Thoracic aorta (tissue), 2 donors: ENCODE measurements at regions not wholly inside any gene's neighbourhood (a gene's known extent, or its start where the extent isn't known, plus 50 kb on each side); places are given as distances from the start of the nearest gene placed in this dataset.

Source experiments
- ATAC-seq: fragments of 150-250 bp; one replicate; pipeline ENCODE4 v1.8.0; 2017; ENCODE audit warnings: low read depth; ENCODE audit not compliant: insufficient number of reproducible peaks, low FRiP score
- DNase-seq: peaks from one replicate; pipeline ENCODE4 v3.0.0-alpha.2; 2020; ENCODE audit warnings: low spot score
- H3K27ac ChIP-seq, 2 donors: fragments of 200-600 bp; sonication (generic); 1 replicate in 1 of 2; 2 replicates in 1 of 2; pipeline ENCODE4 v1.5.1; 2016; ENCODE audit warnings: mild to moderate bottlenecking in 2 of 2, moderate library complexity in 2 of 2
- H3K27me3 ChIP-seq: fragments of 200-600 bp; sonication (generic); replicated peaks from 2 replicates; pipeline ENCODE4 v1.6.0; 2016; ENCODE audit warnings: mild to moderate bottlenecking; ENCODE audit not compliant: insufficient read depth
- H3K36me3 ChIP-seq: fragments of 200-600 bp; sonication (generic); one replicate; pipeline ENCODE4 v1.5.1; 2016
- H3K4me1 ChIP-seq, 2 donors: fragments of 200-600 bp; sonication (generic); 1 replicate in 1 of 2; 2 replicates in 1 of 2; pipeline versions ENCODE4 v1.5.1 to v1.6.0; 2016; ENCODE audit warnings: low read depth in 2 of 2, mild to moderate bottlenecking in 1 of 2; ENCODE audit not compliant: control insufficient read depth in 1 of 2
- H3K4me3 ChIP-seq: fragments of 200-600 bp; sonication (generic); 2 replicates; pipeline ENCODE4 v1.5.1; 2016; ENCODE audit warnings: mild to moderate bottlenecking
- H3K9me3 ChIP-seq: fragments of 200-600 bp; sonication (generic); 2 replicates; pipeline ENCODE4 v1.5.1; 2016
- TF ChIP-seq, protein P1 (sequence below): fragments of 200-600 bp; sonication (generic); IDR thresholded peaks from one replicate; pipeline ENCODE4 v1.5.1; 2019; ENCODE audit warnings: antibody characterized with exemption

DNA sequence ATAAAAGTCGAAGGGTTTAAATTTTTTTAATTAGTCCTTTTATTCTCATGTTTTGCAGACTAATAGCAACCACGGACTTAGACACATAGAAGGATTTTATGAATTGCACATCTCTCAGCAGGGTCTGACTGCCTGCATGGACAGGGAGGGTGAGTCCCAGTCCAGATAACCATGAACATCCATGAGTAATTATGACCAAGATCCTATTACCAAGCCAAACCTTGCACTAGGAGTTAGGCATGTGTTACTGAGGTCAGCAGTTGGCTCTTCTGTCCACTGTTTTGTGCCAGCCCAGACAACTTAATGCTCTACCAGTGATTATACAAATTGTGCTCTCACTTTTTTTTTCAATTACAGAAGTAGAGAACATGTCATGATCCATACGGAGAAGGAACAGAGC lies 211.2 kb downstream of the MAFB start:
- TF ChIP-seq, protein P1, sequence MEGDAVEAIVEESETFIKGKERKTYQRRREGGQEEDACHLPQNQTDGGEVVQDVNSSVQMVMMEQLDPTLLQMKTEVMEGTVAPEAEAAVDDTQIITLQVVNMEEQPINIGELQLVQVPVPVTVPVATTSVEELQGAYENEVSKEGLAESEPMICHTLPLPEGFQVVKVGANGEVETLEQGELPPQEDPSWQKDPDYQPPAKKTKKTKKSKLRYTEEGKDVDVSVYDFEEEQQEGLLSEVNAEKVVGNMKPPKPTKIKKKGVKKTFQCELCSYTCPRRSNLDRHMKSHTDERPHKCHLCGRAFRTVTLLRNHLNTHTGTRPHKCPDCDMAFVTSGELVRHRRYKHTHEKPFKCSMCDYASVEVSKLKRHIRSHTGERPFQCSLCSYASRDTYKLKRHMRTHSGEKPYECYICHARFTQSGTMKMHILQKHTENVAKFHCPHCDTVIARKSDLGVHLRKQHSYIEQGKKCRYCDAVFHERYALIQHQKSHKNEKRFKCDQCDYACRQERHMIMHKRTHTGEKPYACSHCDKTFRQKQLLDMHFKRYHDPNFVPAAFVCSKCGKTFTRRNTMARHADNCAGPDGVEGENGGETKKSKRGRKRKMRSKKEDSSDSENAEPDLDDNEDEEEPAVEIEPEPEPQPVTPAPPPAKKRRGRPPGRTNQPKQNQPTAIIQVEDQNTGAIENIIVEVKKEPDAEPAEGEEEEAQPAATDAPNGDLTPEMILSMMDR: no peak
- Histone ChIP-seq H3K9me3 (no peaks in the 10 kb centered on the region), H3K4me1 (no peaks in the 10 kb centered on the region), H3K36me3 (no peaks in the 10 kb centered on the region), H3K27me3 (no peaks in the 10 kb centered on the region), H3K27ac (no peak overlapping the region), H3K4me3 (no peak overlapping the region)
- ATAC-seq (no peak), DNase-seq (no peak)

DNA sequence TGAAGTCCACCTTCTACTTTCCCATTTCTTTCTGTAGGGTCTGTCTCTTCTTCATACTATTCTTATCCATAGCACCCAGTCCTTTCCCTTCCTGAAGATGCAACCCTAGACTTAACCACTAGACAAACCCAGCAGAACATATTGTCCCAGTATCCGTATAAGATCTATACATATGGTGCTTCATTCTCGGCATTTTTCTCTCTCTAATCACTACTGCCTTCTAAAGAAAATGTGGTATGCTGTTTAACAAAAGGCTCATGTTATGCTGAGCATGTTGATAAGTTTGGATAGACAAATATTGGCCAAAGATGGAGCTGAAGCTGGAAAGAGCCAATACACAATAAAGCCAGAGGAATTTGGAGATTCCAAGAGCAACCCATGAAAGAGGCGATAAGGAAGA lies 212.6 kb downstream of the MAFB start:
- Histone ChIP-seq H3K4me1 (no peaks in the 10 kb centered on the region), H3K27ac (no peak overlapping the region), H3K9me3 (no peaks in the 10 kb centered on the region), H3K27me3 (no peaks in the 10 kb centered on the region), H3K36me3 (no peaks in the 10 kb centered on the region), H3K4me3 (no peak overlapping the region)
- no peak for DNase-seq
- no peak for ATAC-seq
- TF ChIP-seq, protein P1: no peak

DNA sequence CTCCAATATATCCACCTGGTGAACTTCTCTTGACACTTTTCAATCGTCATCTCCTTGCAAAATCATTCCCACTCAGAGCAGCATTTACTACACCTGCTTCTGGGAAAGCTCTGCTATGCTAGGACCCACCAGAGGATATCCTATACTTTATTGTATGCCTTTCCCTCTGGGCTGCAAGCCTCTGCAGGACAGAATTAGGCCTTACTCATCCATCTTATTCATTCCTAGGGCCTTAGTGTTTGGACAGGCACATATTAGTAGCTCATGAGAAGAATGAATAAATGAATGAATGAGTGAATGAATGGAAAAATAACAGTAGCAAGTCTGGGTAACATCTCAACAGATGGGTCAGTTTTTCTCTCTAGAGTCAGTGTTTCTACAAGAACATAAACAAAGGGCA lies 216.1 kb downstream of the MAFB start:
- H3K4me3 ChIP-seq: no peak overlapping the region
- H3K27ac ChIP-seq: no peak overlapping the region
- TF ChIP-seq, protein P1: no peak
- no peaks in the 10 kb centered on the region for H3K9me3 ChIP-seq
- no peaks in the 10 kb centered on the region for H3K36me3 ChIP-seq
- no peaks in the 10 kb centered on the region for H3K27me3 ChIP-seq
- H3K4me1 ChIP-seq: peaks cover 5% of the 10 kb centered on the region in 2 donors
- ATAC-seq (no peak), DNase-seq (no peak)

DNA sequence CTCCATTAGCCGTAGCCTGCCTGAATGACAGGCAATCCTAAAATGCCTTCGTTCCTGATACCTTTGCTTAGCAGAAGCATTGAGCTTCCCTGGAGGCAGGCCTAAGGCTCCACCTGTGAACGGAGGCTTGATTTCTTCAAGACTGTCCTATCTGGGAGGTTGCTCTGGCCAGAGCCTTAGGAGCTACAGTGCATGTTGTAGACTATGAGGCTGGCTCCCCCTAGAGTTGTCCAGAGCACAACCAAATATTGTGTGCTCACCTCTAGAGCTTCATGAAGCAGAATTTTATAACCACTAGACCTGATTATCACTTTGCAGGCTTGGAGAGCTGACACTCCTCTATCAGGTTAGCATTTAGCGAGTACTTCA lies 217.8 kb downstream of the MAFB start:
- peak overlapping the region in 1 of 2 donors; percentile 3 for H3K27ac ChIP-seq
- ATAC-seq (no peak), DNase-seq (no peak)
- no peaks in the 10 kb centered on the region for H3K9me3 ChIP-seq
- TF ChIP-seq, protein P1: no peak
- no peaks in the 10 kb centered on the region for H3K27me3 ChIP-seq
- H3K4me1 ChIP-seq: peaks cover 5% of the 10 kb centered on the region in 2 donors
- no peak overlapping the region for H3K4me3 ChIP-seq
- no peaks in the 10 kb centered on the region for H3K36me3 ChIP-seq

DNA sequence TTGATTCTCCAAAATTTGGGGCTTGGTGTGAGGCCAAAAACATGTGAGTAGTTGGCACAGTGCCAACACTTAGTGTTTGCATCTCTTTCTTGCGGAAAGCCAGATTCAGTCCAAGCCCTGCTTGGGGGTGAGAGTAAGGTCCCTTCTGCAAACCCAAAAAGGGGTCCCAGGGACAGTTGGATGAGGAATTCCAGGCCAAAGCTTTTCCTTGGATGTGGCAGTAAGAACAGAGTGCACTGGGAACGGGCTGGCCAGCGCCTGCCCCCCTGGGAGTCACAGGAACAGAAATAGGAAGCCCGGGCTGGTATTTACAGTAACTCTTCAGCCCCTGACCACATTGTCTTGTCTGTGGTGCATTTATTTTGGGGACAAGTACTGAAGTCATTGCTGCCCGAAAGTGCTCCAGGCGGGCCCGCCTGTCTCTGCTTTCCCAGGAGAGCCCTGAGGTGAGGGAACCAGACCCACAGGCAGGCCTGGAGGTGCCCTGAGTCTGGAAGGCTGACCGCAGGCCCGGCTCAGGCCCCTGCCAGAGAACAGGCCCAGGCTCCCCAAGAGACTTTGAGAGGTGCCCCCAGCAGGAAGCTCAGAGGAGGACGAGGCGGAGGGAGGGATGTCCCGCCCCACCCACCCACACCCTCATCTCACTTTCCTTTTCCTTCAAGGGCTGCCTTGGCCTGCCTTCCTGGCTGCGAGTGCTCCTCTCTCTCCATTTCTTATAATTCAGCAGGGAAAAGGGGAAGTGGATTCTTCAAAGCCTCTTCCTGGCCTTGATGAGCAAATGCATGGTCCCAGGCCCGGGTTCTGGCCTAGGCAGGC lies 218.4 kb downstream of the MAFB start:
- TF ChIP-seq, protein P1: no peak
- H3K27ac ChIP-seq: no peak overlapping the region
- no peaks in the 10 kb centered on the region for H3K27me3 ChIP-seq
- no peak for DNase-seq
- H3K9me3 ChIP-seq: no peaks in the 10 kb centered on the region
- ATAC-seq: no peak
- no peak overlapping the region for H3K4me3 ChIP-seq
- H3K36me3 ChIP-seq: no peaks in the 10 kb centered on the region
- H3K4me1 ChIP-seq: peaks cover 5% of the 10 kb centered on the region in 2 donors
